Nephron (organoid): ENCODE measurements at regions not wholly inside any gene's neighbourhood (a gene's known extent, or its start where the extent isn't known, plus 50 kb on each side); places are given as distances from the start of the nearest gene placed in this dataset.

Experiments used
- H3K27ac Mint-ChIP-seq, 3 experiments: 2 replicates each; pipeline ENCODE4 v1.8.0; 2020; ENCODE audit warnings: mixed read lengths in 3 of 3, mild to moderate bottlenecking in 2 of 3, moderate library complexity in 1 of 3
- H3K27me3 Mint-ChIP-seq: 2 replicates; pipeline ENCODE4 v1.8.0; 2021; ENCODE audit warnings: low read depth, mild to moderate bottlenecking, moderate library complexity, mixed read lengths
- H3K36me3 Mint-ChIP-seq: 2 replicates; pipeline ENCODE4 v1.8.0; 2020; ENCODE audit warnings: low read depth, mixed read lengths
- H3K4me1 Mint-ChIP-seq: 2 replicates; pipeline ENCODE4 v1.8.0; 2020; ENCODE audit warnings: mixed read lengths
- H3K4me3 Mint-ChIP-seq, 3 experiments: 2 replicates each; pipeline ENCODE4 v1.8.0; 2020; ENCODE audit warnings: mild to moderate bottlenecking in 3 of 3, mixed read lengths in 3 of 3, moderate library complexity in 2 of 3
- H3K9me3 Mint-ChIP-seq: 2 replicates; pipeline ENCODE4 v1.8.0; 2020; ENCODE audit warnings: mixed read lengths
- TF ChIP-seq, protein P1 (sequence below), 3 experiments: fragments of 200-600 bp; sonication (generic); IDR thresholded peaks; one replicate each; pipeline ENCODE4 v1.5.0; 2021; ENCODE audit warnings: antibody characterized with exemption in 3 of 3; ENCODE audit not compliant: unreplicated experiment in 3 of 3

DNA sequence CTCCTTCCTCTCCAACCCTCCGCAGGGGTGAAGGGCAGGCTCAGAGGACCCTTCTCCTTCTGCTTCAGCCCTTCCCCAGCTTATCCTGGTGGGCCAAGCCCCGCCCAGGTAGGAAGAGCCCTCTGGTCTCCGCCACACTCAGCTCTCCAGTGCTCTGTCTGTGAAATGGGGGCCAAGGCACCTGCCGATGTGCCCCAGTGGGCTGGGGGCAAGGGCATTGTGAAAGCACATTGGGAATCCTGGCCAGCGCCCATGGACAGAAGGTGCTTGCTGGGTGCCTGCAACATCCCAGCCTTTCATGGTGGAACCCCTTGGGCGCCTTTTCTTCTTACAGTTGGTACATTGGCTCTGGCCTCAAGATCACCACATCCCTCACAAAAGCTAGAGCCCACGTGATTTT lies 150.8 kb downstream of the INHBB start:
- peaks cover 13% of the 10 kb centered on the region for H3K27me3 Mint-ChIP-seq
- no peaks in the 10 kb centered on the region for H3K9me3 Mint-ChIP-seq
- H3K27ac Mint-ChIP-seq: no peak overlapping the region
- H3K36me3 Mint-ChIP-seq: no peaks in the 10 kb centered on the region
- H3K4me3 Mint-ChIP-seq: no peak overlapping the region
- H3K4me1 Mint-ChIP-seq: no peaks in the 10 kb centered on the region
- TF ChIP-seq, protein P1, sequence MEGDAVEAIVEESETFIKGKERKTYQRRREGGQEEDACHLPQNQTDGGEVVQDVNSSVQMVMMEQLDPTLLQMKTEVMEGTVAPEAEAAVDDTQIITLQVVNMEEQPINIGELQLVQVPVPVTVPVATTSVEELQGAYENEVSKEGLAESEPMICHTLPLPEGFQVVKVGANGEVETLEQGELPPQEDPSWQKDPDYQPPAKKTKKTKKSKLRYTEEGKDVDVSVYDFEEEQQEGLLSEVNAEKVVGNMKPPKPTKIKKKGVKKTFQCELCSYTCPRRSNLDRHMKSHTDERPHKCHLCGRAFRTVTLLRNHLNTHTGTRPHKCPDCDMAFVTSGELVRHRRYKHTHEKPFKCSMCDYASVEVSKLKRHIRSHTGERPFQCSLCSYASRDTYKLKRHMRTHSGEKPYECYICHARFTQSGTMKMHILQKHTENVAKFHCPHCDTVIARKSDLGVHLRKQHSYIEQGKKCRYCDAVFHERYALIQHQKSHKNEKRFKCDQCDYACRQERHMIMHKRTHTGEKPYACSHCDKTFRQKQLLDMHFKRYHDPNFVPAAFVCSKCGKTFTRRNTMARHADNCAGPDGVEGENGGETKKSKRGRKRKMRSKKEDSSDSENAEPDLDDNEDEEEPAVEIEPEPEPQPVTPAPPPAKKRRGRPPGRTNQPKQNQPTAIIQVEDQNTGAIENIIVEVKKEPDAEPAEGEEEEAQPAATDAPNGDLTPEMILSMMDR (IDR thresholded peaks at IDR 0.05; ENCODE audit: unreplicated experiment in 3 of 3): no peak

DNA sequence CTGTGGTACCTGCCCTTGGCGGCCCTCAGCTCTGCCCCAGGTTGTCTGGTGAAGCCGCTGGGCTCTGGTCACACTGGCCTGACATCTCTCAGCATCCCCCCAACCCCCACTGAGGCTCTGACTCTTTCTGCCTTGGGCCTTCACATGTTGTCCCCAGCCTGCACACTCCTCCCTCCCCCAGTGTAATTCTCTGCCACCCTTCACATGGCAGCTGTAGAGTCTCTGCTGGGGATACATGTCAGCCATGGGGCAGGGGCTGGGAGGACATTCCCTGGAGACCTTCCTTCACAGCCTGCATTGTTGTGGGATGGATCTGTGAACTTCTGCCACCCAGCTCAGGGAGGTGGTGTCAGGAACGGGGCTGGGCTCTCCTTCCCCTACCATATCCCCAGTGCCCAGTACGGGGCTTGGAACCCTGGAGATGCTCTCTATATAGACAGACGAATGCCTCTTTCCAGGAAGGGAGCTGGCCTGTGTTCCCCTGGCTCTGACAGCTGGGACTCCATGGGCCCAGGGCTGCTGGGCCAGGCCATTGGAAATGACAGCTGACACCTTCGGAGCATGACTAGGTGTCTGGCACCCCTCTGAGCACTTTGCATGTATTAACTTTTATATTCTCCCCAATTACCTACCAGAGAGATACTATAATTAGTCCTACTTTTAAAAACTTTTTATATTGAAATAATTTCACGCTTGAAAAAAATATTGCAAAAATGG lies 151.5 kb downstream of the INHBB start:
- Mint-ChIP-seq H3K27ac (no peak overlapping the region), H3K27me3 (peaks cover 11% of the 10 kb centered on the region), H3K9me3 (no peaks in the 10 kb centered on the region), H3K4me3 (no peak overlapping the region), H3K36me3 (no peaks in the 10 kb centered on the region), H3K4me1 (no peaks in the 10 kb centered on the region)
- TF ChIP-seq, protein P1 (IDR thresholded peaks at IDR 0.05; ENCODE audit: unreplicated experiment in 3 of 3): no peak

DNA sequence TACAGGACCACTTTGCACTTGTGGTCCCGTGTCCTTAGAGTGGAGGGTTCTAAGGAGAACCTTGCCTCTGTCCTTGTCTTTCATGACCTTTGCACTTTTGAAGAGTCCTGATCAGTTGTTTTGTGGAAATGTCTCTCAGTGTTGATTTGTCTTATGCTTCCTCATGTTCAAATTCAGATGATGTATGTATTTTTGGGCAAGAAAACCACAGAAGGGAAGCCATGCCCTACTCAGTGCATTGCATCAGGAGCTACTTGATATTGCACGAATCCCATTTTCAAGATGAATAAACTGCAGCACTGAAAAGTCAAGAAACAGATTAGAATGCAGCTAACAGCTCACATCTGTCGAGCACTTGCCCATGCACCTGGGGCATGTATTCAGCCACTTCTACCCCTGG lies 152.2 kb downstream of the INHBB start:
- Mint-ChIP-seq H3K36me3 (no peaks in the 10 kb centered on the region), H3K27ac (no peak overlapping the region), H3K4me3 (no peak overlapping the region), H3K4me1 (no peaks in the 10 kb centered on the region), H3K27me3 (peaks cover 15% of the 10 kb centered on the region), H3K9me3 (no peaks in the 10 kb centered on the region)
- TF ChIP-seq, protein P1 (IDR thresholded peaks at IDR 0.05; ENCODE audit: unreplicated experiment in 3 of 3): no peak

DNA sequence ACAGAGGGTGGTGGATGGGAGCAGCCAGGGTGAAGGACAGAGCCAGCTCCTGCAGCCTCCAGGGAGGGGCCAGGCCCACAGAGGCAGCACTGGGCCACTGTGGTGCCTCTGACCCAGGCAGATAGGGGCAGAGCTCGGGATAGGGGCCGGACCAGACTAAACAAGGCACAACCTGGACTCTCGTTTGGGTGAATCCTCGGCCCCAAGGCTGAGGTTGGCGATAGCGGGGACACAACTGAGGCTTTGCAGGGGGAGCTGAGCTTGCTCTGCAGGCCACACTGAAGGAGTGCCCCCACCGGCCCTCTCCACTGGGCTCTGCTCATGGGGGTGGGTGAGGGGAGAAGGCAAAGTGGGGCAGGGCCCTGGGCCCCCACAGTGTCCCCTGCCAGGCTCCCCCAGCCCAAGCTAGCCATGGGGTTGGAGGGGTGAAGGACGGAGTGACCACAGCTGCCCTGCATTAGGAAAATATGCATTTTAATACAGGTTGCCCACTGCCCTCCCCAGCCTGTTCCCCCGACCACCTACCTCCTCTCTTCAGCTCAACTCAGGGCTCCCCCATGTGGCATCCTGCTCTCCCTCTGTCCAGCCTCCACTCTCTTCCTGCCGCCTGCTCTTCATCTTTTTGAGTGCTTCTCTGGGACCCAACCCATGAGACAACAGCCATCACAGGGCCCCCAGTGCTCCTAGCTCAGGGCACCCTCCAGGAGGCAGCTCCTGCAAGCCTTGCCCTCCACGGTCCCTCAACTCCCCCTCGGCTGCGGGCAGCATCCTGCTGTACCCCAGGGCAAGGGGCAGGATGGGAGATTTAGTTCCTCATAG lies 152.8 kb downstream of the INHBB start:
- Mint-ChIP-seq H3K9me3 (no peaks in the 10 kb centered on the region), H3K27ac (no peak overlapping the region), H3K36me3 (no peaks in the 10 kb centered on the region), H3K4me3 (no peak overlapping the region), H3K27me3 (peaks cover 21% of the 10 kb centered on the region), H3K4me1 (no peaks in the 10 kb centered on the region)
- TF ChIP-seq, protein P1 (IDR thresholded peaks at IDR 0.05; ENCODE audit: unreplicated experiment in 3 of 3): no peak

DNA sequence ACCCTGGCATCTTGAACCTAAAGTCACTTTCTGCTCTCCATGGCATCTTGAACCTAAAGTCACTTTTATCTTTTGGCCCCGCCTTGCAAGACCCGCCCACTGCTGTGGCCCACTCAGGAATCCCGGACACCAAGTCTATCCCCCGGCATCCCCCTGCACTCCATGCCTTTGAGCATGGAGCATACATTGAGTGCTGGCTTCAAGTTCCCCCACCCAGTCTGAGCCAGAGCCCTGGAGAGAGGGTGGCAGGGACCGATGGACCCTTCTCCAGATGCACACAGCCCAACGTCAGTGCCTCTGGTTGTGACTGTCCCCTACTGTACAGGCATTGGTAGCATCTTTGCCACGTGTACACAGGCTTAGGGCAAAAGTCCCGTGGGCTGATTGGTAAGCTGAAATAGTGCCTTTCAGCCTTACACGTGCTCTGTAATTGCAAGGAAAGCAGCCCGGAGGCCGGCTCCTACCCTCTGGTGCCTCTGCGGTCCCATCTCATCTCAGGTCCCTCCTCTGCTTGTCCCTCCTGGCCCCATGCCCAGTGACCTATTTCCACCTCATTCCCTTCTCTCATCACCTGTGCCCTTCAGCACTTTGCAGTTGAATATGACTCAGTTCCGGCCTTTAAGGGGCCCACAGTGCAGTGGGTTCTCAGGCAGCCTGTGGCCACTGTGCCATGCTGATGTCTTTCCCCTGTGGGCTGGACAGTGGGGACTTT lies 154.0 kb downstream of the INHBB start:
- no peak overlapping the region for H3K27ac Mint-ChIP-seq
- H3K9me3 Mint-ChIP-seq: no peaks in the 10 kb centered on the region
- no peak overlapping the region for H3K4me3 Mint-ChIP-seq
- H3K27me3 Mint-ChIP-seq: peaks cover 27% of the 10 kb centered on the region
- no peaks in the 10 kb centered on the region for H3K36me3 Mint-ChIP-seq
- no peaks in the 10 kb centered on the region for H3K4me1 Mint-ChIP-seq
- TF ChIP-seq, protein P1 (IDR thresholded peaks at IDR 0.05; ENCODE audit: unreplicated experiment in 3 of 3): no peak
